H1 (cell line): ENCODE measurements at regions not wholly inside any gene's neighbourhood (a gene's known extent, or its start where the extent isn't known, plus 50 kb on each side); places are given as distances from the start of the nearest gene placed in this dataset.

ENCODE experiments used
- CTCF ChIA-PET: fragments of 300-600 bp; sonication (Branson Sonifier 250); formaldehyde crosslinking; loops from one replicate; lab custom pipeline; 2021; ENCODE audit not compliant: partially characterized antibody; lab: Charles Lee
- POLR2A ChIA-PET: fragments of 300-600 bp; sonication (Branson Sonifier 250); formaldehyde crosslinking; loops from one replicate; lab custom pipeline; 2021; ENCODE audit warnings: inconsistent platforms; ENCODE audit not compliant: partially characterized antibody; lab: Charles Lee
- DNase-seq, 2 experiments: peaks; one replicate each; pipeline versions ENCODE4 v3.0.0 to v3.0.0-alpha.2; 2010 to 2022; ENCODE audit warnings: low spot score in 2 of 2, low read depth in 1 of 2, mixed read lengths in 1 of 2
- FAIRE-seq: peaks from 2 replicates; lab custom pipeline; 2011; peaks lifted over from hg19 to GRCh38; lab: Jason Lieb, UNC
- H2AFZ ChIP-seq: 2 replicates; pipeline ENCODE4 v1.8.1; 2012; ENCODE audit warnings: low read length, inconsistent platforms
- H2AK5ac ChIP-seq: 2 replicates; pipeline ENCODE4 v1.6.1; 2013; ENCODE audit warnings: low read depth, low read length
- H2BK120ac ChIP-seq: replicated peaks from 2 replicates; pipeline ENCODE3; 2013; ENCODE audit warnings: low read depth, low read length, inconsistent platforms
- H2BK12ac ChIP-seq: 2 replicates; pipeline ENCODE4 v1.6.1; 2013; ENCODE audit warnings: low read depth, low read length
- H2BK15ac ChIP-seq: 2 replicates; pipeline ENCODE4 v1.6.1; 2013; ENCODE audit warnings: low read length
- H2BK20ac ChIP-seq: 2 replicates; pipeline ENCODE4 v1.6.1; 2013; ENCODE audit warnings: low read length
- H2BK5ac ChIP-seq: 2 replicates; pipeline ENCODE4 v1.6.1; 2013; ENCODE audit warnings: low read depth, low read length
- H3K14ac ChIP-seq: 2 replicates; pipeline ENCODE4 v1.6.1; 2013; ENCODE audit warnings: inconsistent platforms; ENCODE audit not compliant: insufficient read length
- H3K18ac ChIP-seq: 2 replicates; pipeline ENCODE4 v1.6.1; 2013; ENCODE audit warnings: low read length; ENCODE audit errors: extremely low read depth
- H3K23ac ChIP-seq: 2 replicates; pipeline ENCODE4 v1.6.1; 2013; ENCODE audit warnings: inconsistent platforms; ENCODE audit not compliant: insufficient read length
- H3K23me2 ChIP-seq: 2 replicates; pipeline ENCODE4 v1.6.1; 2013; ENCODE audit warnings: low read depth, low read length
- H3K27ac ChIP-seq: 2 replicates; pipeline ENCODE4 v1.6.1; 2011; ENCODE audit warnings: low read depth, low read length, inconsistent platforms
- H3K27me3 ChIP-seq, 4 experiments: replicated peaks in 1 of 4; 1 replicate in 1 of 4; 2 replicates in 3 of 4; pipeline versions ENCODE4 v1.6.1 to v1.8.1; 2011 to 2013; ENCODE audit warnings: low read length in 3 of 4, mild to moderate bottlenecking in 3 of 4, inconsistent platforms in 2 of 4, mixed read lengths in 2 of 4, moderate library complexity in 1 of 4; ENCODE audit not compliant: control insufficient read depth in 3 of 4, insufficient read depth in 3 of 4; ENCODE audit errors: extremely low read depth in 1 of 4
- H3K36me3 ChIP-seq, 4 experiments: 2 replicates each; pipeline versions ENCODE4 v1.6.1 to v1.8.1; 2011 to 2013; ENCODE audit warnings: mild to moderate bottlenecking in 4 of 4, low read length in 3 of 4, moderate library complexity in 2 of 4, control low read depth in 1 of 4, inconsistent platforms in 1 of 4; ENCODE audit not compliant: insufficient read depth in 4 of 4, control insufficient read depth in 2 of 4
- H3K4ac ChIP-seq: replicated peaks from 2 replicates; pipeline ENCODE3; 2013; ENCODE audit warnings: low read length, low read depth, mixed read lengths, inconsistent platforms; ENCODE audit not compliant: insufficient read length
- H3K4me1 ChIP-seq, 4 experiments: replicated peaks in 1 of 4; 1 replicate in 1 of 4; 2 replicates in 3 of 4; pipeline versions ENCODE4 v1.6.1 to v1.8.1; 2011 to 2013; ENCODE audit warnings: low read length in 3 of 4, inconsistent platforms in 2 of 4, mixed read lengths in 1 of 4; ENCODE audit not compliant: insufficient read depth in 4 of 4, control insufficient read depth in 3 of 4
- H3K4me2 ChIP-seq, 2 experiments: 2 replicates each; pipeline versions ENCODE4 v1.6.1 to v1.8.1; 2011 to 2013; ENCODE audit warnings: low read depth in 2 of 2, low read length in 2 of 2, control low read depth in 1 of 2, inconsistent platforms in 1 of 2, mild to moderate bottlenecking in 1 of 2; ENCODE audit not compliant: insufficient read depth in 1 of 2
- H3K4me3 ChIP-seq, 4 experiments: fragments of 200-600, 300-600 bp in 1 of 4; sonication (generic), shearing (Covaris generic), sonication (Bioruptor Twin) in 1 of 4; 2 replicates each; pipeline versions ENCODE4 v1.5.1 to v1.8.1; 2011 to 2016; ENCODE audit warnings: low read length in 4 of 4, low read depth in 3 of 4, control low read depth in 2 of 4, inconsistent platforms in 2 of 4, mild to moderate bottlenecking in 2 of 4, mixed read lengths in 1 of 4, moderate library complexity in 1 of 4; ENCODE audit not compliant: insufficient read depth in 2 of 4; ENCODE audit errors: extremely low read depth in 1 of 4
- H3K56ac ChIP-seq: replicated peaks from 2 replicates; pipeline ENCODE3; 2013; ENCODE audit warnings: low read depth, mild to moderate bottlenecking, mixed read lengths, low read length, inconsistent platforms; ENCODE audit not compliant: insufficient read length
- H3K79me1 ChIP-seq: 2 replicates; pipeline ENCODE4 v1.6.1; 2013; ENCODE audit warnings: low read depth, low read length, control low read depth
- H3K79me2 ChIP-seq, 2 experiments: 2 replicates each; pipeline versions ENCODE4 v1.6.1 to v1.8.1; 2012 to 2013; ENCODE audit warnings: low read length in 2 of 2, mild to moderate bottlenecking in 2 of 2, inconsistent platforms in 1 of 2; ENCODE audit not compliant: insufficient read depth in 2 of 2, control insufficient read depth in 1 of 2
- H3K9ac ChIP-seq, 4 experiments: replicated peaks in 1 of 4; 1 replicate in 1 of 4; 2 replicates in 3 of 4; pipeline versions ENCODE4 v1.6.1 to v1.8.1; 2011 to 2013; ENCODE audit warnings: low read depth in 3 of 4, low read length in 3 of 4, control low read depth in 2 of 4, mild to moderate bottlenecking in 2 of 4, moderate library complexity in 2 of 4, inconsistent platforms in 1 of 4; ENCODE audit errors: extremely low read depth in 1 of 4
- H3K9me3 ChIP-seq, 2 experiments: 2 replicates each; pipeline versions ENCODE4 v1.6.1 to v1.8.1; 2012 to 2013; ENCODE audit warnings: mild to moderate bottlenecking in 2 of 2, moderate library complexity in 2 of 2, control low read depth in 1 of 2, inconsistent platforms in 1 of 2, low read depth in 1 of 2, low read length in 1 of 2, mixed read lengths in 1 of 2; ENCODE audit not compliant: insufficient read depth in 2 of 2
- H4K20me1 ChIP-seq, 2 experiments: replicated peaks in 1 of 2; 2 replicates each; pipeline versions ENCODE3 to v1.8.1; 2011 to 2013; ENCODE audit warnings: inconsistent platforms in 2 of 2, low read length in 2 of 2, mild to moderate bottlenecking in 1 of 2; ENCODE audit not compliant: insufficient read depth in 2 of 2, control insufficient read depth in 1 of 2
- H4K5ac ChIP-seq: 2 replicates; pipeline ENCODE4 v1.6.1; 2013; ENCODE audit warnings: low read length, low read depth, mixed read lengths, inconsistent platforms; ENCODE audit not compliant: insufficient read length
- H4K8ac ChIP-seq: 2 replicates; pipeline ENCODE4 v1.8.0; 2013; ENCODE audit warnings: mild to moderate bottlenecking, moderate library complexity, low read length, inconsistent platforms; ENCODE audit not compliant: insufficient read depth; ENCODE audit errors: extremely low read depth
- H4K91ac ChIP-seq: replicated peaks from 2 replicates; pipeline ENCODE3; 2013; ENCODE audit warnings: low read length, mixed read lengths, inconsistent platforms; ENCODE audit not compliant: insufficient read length
- BRCA1 ChIP-seq: IDR thresholded peaks from 2 replicates; pipeline ENCODE4 v1.6.1; 2012; ENCODE audit warnings: low read depth, low read length, improper control_type of control experiment
- JUN ChIP-seq: IDR thresholded peaks from 2 replicates; pipeline ENCODE4 v1.6.1; 2011; ENCODE audit warnings: low read depth, mild to moderate bottlenecking, improper control_type of control experiment, low read length
- KDM5A ChIP-seq: fragments of 200-600 bp; IDR thresholded peaks from 2 replicates; pipeline ENCODE4 v1.7.1; 2012; ENCODE audit warnings: mild to moderate bottlenecking, low read length, inconsistent platforms, mixed read lengths
- POLR2A ChIP-seq, 2 experiments: IDR thresholded peaks; 1 replicate in 1 of 2; 2 replicates in 1 of 2; pipeline ENCODE4 v1.6.1; 2011; ENCODE audit warnings: low read depth in 2 of 2, low read length in 2 of 2, mild to moderate bottlenecking in 2 of 2; ENCODE audit errors: control extremely low read depth in 1 of 2
- RXRA ChIP-seq: IDR thresholded peaks from 2 replicates; pipeline ENCODE4 v1.6.1; 2011; ENCODE audit warnings: low read depth, mild to moderate bottlenecking, low read length, moderate library complexity; ENCODE audit not compliant: insufficient read depth
- TCF12 ChIP-seq: IDR thresholded peaks from 2 replicates; pipeline ENCODE4 v1.6.1; 2011; ENCODE audit warnings: low read depth, mild to moderate bottlenecking, low read length
- TEAD4 ChIP-seq: IDR thresholded peaks from 2 replicates; pipeline ENCODE4 v1.6.1; 2012; ENCODE audit warnings: low read depth, low read length, inconsistent platforms, mixed read lengths
- ZNF274 ChIP-seq: IDR thresholded peaks from 2 replicates; pipeline ENCODE4 v1.7.0; 2012; ENCODE audit warnings: low read length, borderline replicate concordance; ENCODE audit errors: extremely low read depth
- WGBS, 2 experiments: shearing (Covaris generic) in 1 of 2; methylation state at CpG; one replicate each; pipeline versions ENCODE4 v1.1.6 to v1.1.7; 2013 to 2015; ENCODE audit warnings: low lambda C conversion rate in 2 of 2, mixed read lengths in 2 of 2, inconsistent platforms in 1 of 2, low coverage in 1 of 2, missing lambda C conversion rate in 1 of 2; ENCODE audit not compliant: insufficient replicate concordance in 2 of 2, insufficient coverage in 1 of 2, insufficient read length in 1 of 2; ENCODE audit errors: extremely low coverage in 1 of 2, missing lambda C conversion rate in 1 of 2; 5-methylcytosine and 5-hydroxymethylcytosine counted together

DNA sequence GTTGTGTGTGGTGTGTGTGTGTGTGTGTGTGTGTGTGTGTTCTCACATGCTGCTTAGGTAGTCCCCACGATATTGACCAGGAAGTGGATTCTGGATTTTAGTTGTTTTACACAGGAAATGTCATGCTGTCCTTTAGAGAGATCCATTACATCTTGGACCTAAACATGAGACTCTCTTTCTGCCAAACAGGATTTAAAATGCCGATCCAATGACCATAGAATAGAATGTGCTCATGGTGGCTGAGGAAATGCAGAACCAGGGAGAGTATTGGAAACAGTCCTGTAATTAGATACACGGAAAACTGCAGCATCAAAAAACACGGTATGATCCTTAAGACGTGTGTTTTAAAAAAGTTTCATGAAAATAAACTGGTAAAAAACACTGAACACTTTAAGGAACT lies 347.8 kb upstream of the FRG1 start:
- H4K91ac ChIP-seq, result no peak overlapping the region
- no peak overlapping the region for H3K4ac ChIP-seq
- WGBS, 2 experiments, result 94% methylated on average over 5 of the region's 5 CpGs; no CpG with 5 or more reads in 1 of the 2 experiments
- no peak overlapping the region for H3K18ac ChIP-seq
- ChIA-PET POLR2A (no interaction called here), CTCF (interaction anchor here (0.6 kb wide), 1 partner anchor 148 kb away, joined by 3 read pairs; no protein-coding TSS in a partner anchor)
- no peaks in the 10 kb centered on the region for H3K27me3 ChIP-seq
- H2BK12ac ChIP-seq, result no peak overlapping the region
- DNase-seq, result no peak
- H3K79me2 ChIP-seq, result no peaks in the 10 kb centered on the region
- no peaks in the 10 kb centered on the region for H3K79me1 ChIP-seq
- H3K4me2 ChIP-seq, result no peak overlapping the region
- H4K8ac ChIP-seq, result no peak overlapping the region
- H3K56ac ChIP-seq, result no peak overlapping the region
- no peaks in the 10 kb centered on the region; a peak in 1 of 4 replicates for H3K9me3 ChIP-seq
- H3K36me3 ChIP-seq, result no peaks in the 10 kb centered on the region
- no peaks in the 10 kb centered on the region for H4K20me1 ChIP-seq
- H2BK120ac ChIP-seq, result no peak overlapping the region
- H2AFZ ChIP-seq, result no peak overlapping the region
- H3K9ac ChIP-seq, result no peak overlapping the region
- no peak for FAIRE-seq
- H3K4me3 ChIP-seq, result no peak overlapping the region
- H2BK15ac ChIP-seq, result no peak overlapping the region
- no peak overlapping the region for H3K14ac ChIP-seq
- no peak overlapping the region for H3K23ac ChIP-seq
- no peak overlapping the region for H3K27ac ChIP-seq
- H3K4me1 ChIP-seq, result no peaks in the 10 kb centered on the region
- H4K5ac ChIP-seq, result no peak overlapping the region
- H2AK5ac ChIP-seq, result no peak overlapping the region
- no peaks in the 10 kb centered on the region for H3K23me2 ChIP-seq
- H2BK5ac ChIP-seq, result no peak overlapping the region
- H2BK20ac ChIP-seq, result no peak overlapping the region
- TF ChIP-seq TCF12 (no peak), POLR2A (IDR thresholded peaks at IDR 0.05; ENCODE audit: control extremely low read depth in 1 of 2, low read depth in 2 of 2, low read length in 2 of 2) (no peak), TEAD4 (no peak), ZNF274 (no peak), BRCA1 (no peak), KDM5A (no peak), RXRA (no peak), JUN (no peak)
